NB4 (cell line): ENCODE measurements at regions not wholly inside any gene's neighbourhood (a gene's known extent, or its start where the extent isn't known, plus 50 kb on each side); places are given as distances from the start of the nearest gene placed in this dataset.

Experiments
- POLR2A ChIP-seq: IDR thresholded peaks from 2 replicates; pipeline ENCODE4 v1.6.1; 2011; ENCODE audit warnings: mild to moderate bottlenecking; ENCODE audit not compliant: insufficient read length; ENCODE audit errors: extremely low read depth
- TF ChIP-seq, protein P1 (sequence below): IDR thresholded peaks from one replicate; pipeline ENCODE4 v1.5.1; 2012; ENCODE audit warnings: low read depth, low read length

DNA sequence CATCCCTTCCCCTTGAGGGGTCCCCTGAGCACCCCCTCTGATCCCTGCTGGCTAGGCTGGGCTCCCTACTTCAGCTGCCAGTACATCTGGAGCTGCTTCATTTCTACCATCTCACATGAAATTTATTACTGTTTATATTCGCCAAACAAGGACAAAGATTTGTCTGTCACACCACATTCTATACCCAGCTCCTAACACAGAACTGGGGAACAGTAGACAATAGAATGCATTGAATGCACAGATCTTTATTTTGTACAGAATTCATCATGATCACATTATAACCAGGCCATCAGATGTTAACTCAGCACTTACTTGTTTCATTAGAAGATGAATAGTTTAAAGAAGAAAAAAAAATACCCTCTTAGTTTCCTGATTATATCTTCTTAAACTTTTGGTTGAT, 159.4 kb downstream of the KLF5 start:
- no peak for TF ChIP-seq POLR2A
- TF ChIP-seq, protein P1, sequence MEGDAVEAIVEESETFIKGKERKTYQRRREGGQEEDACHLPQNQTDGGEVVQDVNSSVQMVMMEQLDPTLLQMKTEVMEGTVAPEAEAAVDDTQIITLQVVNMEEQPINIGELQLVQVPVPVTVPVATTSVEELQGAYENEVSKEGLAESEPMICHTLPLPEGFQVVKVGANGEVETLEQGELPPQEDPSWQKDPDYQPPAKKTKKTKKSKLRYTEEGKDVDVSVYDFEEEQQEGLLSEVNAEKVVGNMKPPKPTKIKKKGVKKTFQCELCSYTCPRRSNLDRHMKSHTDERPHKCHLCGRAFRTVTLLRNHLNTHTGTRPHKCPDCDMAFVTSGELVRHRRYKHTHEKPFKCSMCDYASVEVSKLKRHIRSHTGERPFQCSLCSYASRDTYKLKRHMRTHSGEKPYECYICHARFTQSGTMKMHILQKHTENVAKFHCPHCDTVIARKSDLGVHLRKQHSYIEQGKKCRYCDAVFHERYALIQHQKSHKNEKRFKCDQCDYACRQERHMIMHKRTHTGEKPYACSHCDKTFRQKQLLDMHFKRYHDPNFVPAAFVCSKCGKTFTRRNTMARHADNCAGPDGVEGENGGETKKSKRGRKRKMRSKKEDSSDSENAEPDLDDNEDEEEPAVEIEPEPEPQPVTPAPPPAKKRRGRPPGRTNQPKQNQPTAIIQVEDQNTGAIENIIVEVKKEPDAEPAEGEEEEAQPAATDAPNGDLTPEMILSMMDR, result no peak
